Right lobe of liver (tissue), 4 donors: ENCODE measurements at regions not wholly inside any gene's neighbourhood (a gene's known extent, or its start where the extent isn't known, plus 50 kb on each side); places are given as distances from the start of the nearest gene placed in this dataset.

ENCODE experiments used
- CTCF ChIP-seq, 4 donors: fragments of 200-600 bp in 3 of 4; fragments of 450-650 bp in 1 of 4; IDR thresholded peaks; one replicate each; pipeline versions ENCODE4 v1.5.1 to v1.8.0; 2016 to 2022; ENCODE audit warnings: antibody characterized with exemption in 4 of 4, mild to moderate bottlenecking in 2 of 4
- POLR2A ChIP-seq: fragments of 450-650 bp; IDR thresholded peaks from one replicate; pipeline ENCODE4 v1.6.1; 2017; ENCODE audit warnings: antibody characterized with exemption, mild to moderate bottlenecking
- donor health status: DM: no; HTN: no; CAD: no.
- donor health status: DM: no; HTN: no; CAD: no.
- donor health status: DM: no; HTN: yes; CAD: no.

GRCh38 chr22:48827904-48828555, 999.6 kb downstream of the BRD1 start:
- TF ChIP-seq CTCF (IDR thresholded peaks at IDR 0.05) = no peak
- no peak for TF ChIP-seq POLR2A
